ENCODE measurements at regions not wholly inside any gene's neighbourhood (a gene's known extent, or its start where the extent isn't known, plus 50 kb on each side); places are given as distances from the start of the nearest gene placed in this dataset.

DNA sequence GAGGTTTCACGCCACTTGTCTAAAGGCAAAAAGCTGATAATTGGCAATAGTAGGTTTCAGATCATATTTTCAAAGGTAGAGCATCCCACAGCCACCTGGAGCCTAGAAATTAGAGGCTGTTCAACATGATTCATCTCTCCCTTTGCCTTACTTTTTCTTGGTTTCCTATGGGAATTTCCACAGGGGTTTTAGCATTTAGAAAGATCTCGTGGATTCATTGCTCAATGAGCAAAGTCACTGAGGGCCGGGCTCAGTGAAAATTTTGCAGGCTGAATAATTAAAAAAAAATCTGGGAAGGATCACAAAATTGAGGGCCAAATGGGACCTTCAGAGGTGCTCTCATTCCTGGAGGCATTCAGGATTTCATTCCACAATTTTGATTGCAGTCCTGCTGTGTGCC is 137.1 kb downstream of the VAPA start:
- Histone ChIP-seq H3K9ac (ENCODE audit: low read depth, low read length) (no peak overlapping the region), H3K27me3 (ENCODE audit: insufficient read depth, low read length) (peaks cover 5% of the 10 kb centered on the region; the same call in 1 of the 2 replicates), H3K4me3 (ENCODE audit: low read length) (no peak overlapping the region), H3K9me3 (ENCODE audit: insufficient read depth, low read depth, low read length) (no peaks in the 10 kb centered on the region), H3K36me3 (ENCODE audit: insufficient read depth, low read depth, low read length) (no peaks in the 10 kb centered on the region), H3K27ac (ENCODE audit: low read length) (no peak overlapping the region), H3K4me1 (ENCODE audit: insufficient read depth, low read length) (no peaks in the 10 kb centered on the region)

DNA sequence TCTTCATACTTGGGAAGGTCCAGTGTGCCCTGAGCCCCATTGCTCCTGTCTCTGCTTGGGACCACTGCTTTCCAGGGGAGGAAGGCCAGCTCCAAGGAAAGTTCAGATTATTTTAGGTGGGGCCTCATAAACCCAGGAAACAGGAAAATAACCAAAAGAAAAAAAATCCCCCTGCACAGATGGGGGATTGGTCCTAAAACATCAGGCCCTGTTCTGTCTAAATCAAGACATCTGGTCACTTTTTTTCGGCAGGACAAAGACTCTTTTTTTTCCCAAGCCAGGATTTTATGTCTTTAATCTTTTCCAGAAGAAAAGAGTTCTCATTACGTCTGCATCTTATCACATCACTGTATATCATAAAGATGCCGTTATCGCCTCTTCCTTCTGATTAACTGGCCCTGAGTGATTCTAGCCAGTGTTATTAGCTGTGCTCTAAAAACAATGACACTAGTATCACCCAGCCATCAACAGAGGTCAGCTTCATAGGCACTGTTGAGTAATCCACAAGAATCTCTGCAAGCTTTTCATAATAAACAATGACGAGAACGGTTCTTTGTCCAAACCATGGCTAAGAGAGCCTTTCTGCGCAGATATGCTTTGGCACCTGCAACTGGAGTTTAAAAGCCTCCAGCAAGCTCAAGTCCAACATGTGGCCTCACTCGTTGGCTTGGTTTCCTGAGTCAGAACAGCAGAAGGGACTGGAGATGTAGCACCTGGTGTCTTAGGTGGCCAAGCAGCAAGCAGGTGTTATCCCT is 138.2 kb downstream of the VAPA start:
- peaks cover 5% of the 10 kb centered on the region; the same call in 1 of the 2 replicates for H3K27me3 ChIP-seq (ENCODE audit: insufficient read depth, low read length)
- H3K4me1 ChIP-seq (ENCODE audit: insufficient read depth, low read length), result no peaks in the 10 kb centered on the region
- H3K27ac ChIP-seq (ENCODE audit: low read length), result no peak overlapping the region
- no peak overlapping the region for H3K9ac ChIP-seq (ENCODE audit: low read depth, low read length)
- no peaks in the 10 kb centered on the region for H3K9me3 ChIP-seq (ENCODE audit: insufficient read depth, low read depth, low read length)
- no peaks in the 10 kb centered on the region for H3K36me3 ChIP-seq (ENCODE audit: insufficient read depth, low read depth, low read length)
- no peak overlapping the region for H3K4me3 ChIP-seq (ENCODE audit: low read length)

DNA sequence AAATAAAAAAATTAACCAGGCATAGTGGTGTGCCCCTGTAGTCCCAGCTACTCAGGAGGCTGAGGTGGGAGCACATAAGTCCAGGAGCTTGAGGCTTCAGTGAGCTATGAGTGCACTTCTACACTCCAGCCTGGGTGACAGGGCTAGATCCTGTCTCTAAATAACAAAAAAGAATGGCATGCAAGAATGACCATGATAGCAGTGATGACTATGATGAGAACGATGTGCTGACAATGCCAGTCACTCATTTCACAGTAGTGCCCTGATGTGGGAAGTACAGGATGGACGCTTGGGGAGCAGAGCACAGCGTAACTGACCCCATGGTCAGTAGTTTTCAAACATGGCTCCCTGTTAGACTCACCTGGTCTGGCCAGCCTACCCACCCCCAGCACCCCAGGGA is 139.1 kb downstream of the VAPA start:
- Histone ChIP-seq H3K4me3 (ENCODE audit: low read length) (no peak overlapping the region), H3K4me1 (ENCODE audit: insufficient read depth, low read length) (no peaks in the 10 kb centered on the region), H3K27ac (ENCODE audit: low read length) (no peak overlapping the region), H3K9ac (ENCODE audit: low read depth, low read length) (no peak overlapping the region), H3K36me3 (ENCODE audit: insufficient read depth, low read depth, low read length) (no peaks in the 10 kb centered on the region), H3K27me3 (ENCODE audit: insufficient read depth, low read length) (peaks cover 5% of the 10 kb centered on the region; the same call in 1 of the 2 replicates), H3K9me3 (ENCODE audit: insufficient read depth, low read depth, low read length) (no peaks in the 10 kb centered on the region)

DNA sequence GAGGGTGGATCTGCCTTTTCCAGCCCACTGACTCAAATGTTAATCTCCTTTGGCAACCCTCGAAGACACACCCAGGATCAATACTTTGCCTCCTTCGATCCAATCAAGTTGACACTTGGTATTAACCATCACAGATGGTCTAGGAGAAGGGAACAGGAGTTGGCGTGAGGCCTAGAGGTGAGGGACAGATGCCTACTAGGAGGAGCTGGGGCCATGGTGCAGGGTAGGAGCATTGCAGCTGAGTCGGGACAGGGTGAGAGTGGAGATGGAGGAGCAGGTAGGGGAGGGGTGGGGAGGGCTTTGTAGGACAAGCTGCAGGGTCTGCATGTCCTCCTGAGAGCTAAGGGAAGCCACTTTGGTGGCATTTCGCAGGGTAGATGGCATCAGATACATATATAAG is 140.0 kb downstream of the VAPA start:
- Histone ChIP-seq H3K9ac (ENCODE audit: low read depth, low read length) (no peak overlapping the region), H3K4me3 (ENCODE audit: low read length) (no peak overlapping the region), H3K27me3 (ENCODE audit: insufficient read depth, low read length) (peaks cover 9% of the 10 kb centered on the region; the same call in 1 of the 2 replicates), H3K9me3 (ENCODE audit: insufficient read depth, low read depth, low read length) (no peaks in the 10 kb centered on the region), H3K27ac (ENCODE audit: low read length) (no peak overlapping the region), H3K4me1 (ENCODE audit: insufficient read depth, low read length) (no peaks in the 10 kb centered on the region), H3K36me3 (ENCODE audit: insufficient read depth, low read depth, low read length) (no peaks in the 10 kb centered on the region)

DNA sequence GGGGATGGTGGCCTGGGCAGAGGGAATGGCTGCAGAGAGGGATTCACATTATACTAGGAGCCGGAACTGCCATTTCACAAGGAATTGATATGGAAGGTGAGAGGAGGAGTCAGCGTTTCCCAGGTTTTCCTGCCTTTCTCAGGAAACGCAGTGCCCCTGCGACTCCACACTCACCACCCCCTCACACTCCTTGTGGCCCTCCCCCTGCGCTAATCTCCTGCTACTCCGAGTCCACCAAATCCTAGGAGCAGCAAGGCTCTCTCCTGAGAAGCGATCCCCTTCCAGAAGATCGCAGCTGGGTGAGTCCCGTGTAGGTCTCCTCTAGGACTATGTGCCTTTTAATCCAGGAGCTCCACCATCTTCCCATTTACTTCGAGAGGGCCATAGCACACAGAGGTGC is 140.6 kb downstream of the VAPA start:
- Histone ChIP-seq H3K36me3 (ENCODE audit: insufficient read depth, low read depth, low read length) (no peaks in the 10 kb centered on the region), H3K27me3 (ENCODE audit: insufficient read depth, low read length) (peaks cover 9% of the 10 kb centered on the region; the same call in 1 of the 2 replicates), H3K9me3 (ENCODE audit: insufficient read depth, low read depth, low read length) (no peaks in the 10 kb centered on the region), H3K4me3 (ENCODE audit: low read length) (no peak overlapping the region), H3K4me1 (ENCODE audit: insufficient read depth, low read length) (no peaks in the 10 kb centered on the region), H3K27ac (ENCODE audit: low read length) (no peak overlapping the region), H3K9ac (ENCODE audit: low read depth, low read length) (no peak overlapping the region)

DNA sequence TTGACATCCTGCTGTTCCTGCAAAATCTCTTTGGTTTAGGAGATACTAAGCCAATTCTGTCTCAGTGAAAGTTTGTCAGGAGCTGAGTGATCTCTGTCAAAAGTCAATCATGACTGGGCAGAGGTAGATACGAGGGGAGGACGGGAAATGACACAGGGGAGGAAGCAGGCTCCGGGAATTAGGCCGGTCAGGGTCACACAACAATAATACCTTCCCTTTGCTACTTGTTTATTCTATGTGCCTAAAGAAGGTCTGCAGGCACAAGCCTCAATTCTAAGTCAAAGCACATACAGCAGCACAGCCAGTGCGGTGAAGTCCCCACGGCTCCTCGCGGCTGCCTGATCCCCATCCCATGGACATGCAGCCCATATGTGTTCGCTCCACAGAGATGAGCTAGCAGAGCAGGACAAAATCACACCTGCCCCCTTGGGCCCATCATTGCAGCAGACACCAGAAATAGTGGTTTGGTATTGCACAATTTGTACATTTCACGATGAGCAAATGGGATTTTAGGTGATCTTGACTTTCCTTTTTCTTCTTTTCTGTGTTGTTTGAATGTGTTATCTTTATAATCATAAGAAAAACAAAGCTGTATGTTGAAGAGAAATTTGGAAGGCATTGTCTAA is 141.4 kb downstream of the VAPA start:
- Histone ChIP-seq H3K4me3 (ENCODE audit: low read length) (no peak overlapping the region), H3K4me1 (ENCODE audit: insufficient read depth, low read length) (peaks cover 4% of the 10 kb centered on the region; the same call in 1 of the 2 replicates), H3K27ac (ENCODE audit: low read length) (no peak overlapping the region), H3K9me3 (ENCODE audit: insufficient read depth, low read depth, low read length) (no peaks in the 10 kb centered on the region), H3K9ac (ENCODE audit: low read depth, low read length) (no peak overlapping the region), H3K27me3 (ENCODE audit: insufficient read depth, low read length) (peaks cover 9% of the 10 kb centered on the region; the same call in 1 of the 2 replicates), H3K36me3 (ENCODE audit: insufficient read depth, low read depth, low read length) (no peaks in the 10 kb centered on the region)

DNA sequence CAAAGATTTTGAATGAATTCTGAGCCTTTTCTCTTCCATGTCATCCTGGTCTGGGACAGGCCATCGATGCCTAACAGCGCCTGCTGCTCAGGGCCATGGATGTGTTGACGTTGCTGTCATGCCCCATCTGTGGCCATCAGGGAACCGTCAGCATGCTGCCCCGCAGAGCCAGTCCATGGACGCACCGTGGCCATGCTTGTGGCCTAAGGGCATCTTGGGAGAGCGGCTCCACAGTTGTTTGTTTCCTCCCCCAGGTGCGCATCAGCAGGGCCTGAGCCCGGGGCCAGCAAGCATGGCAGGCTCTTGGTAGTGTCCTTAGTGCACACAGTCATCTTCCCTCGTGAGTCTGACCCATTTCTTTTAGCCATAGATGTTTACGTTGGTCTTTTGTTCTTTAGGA is 142.7 kb downstream of the VAPA start:
- Histone ChIP-seq H3K27ac (ENCODE audit: low read length) (no peak overlapping the region), H3K4me3 (ENCODE audit: low read length) (no peak overlapping the region), H3K9ac (ENCODE audit: low read depth, low read length) (no peak overlapping the region), H3K36me3 (ENCODE audit: insufficient read depth, low read depth, low read length) (no peaks in the 10 kb centered on the region), H3K4me1 (ENCODE audit: insufficient read depth, low read length) (peaks cover 4% of the 10 kb centered on the region; the same call in 1 of the 2 replicates), H3K27me3 (ENCODE audit: insufficient read depth, low read length) (peaks cover 9% of the 10 kb centered on the region; the same call in 1 of the 2 replicates), H3K9me3 (ENCODE audit: insufficient read depth, low read depth, low read length) (no peaks in the 10 kb centered on the region)

DNA sequence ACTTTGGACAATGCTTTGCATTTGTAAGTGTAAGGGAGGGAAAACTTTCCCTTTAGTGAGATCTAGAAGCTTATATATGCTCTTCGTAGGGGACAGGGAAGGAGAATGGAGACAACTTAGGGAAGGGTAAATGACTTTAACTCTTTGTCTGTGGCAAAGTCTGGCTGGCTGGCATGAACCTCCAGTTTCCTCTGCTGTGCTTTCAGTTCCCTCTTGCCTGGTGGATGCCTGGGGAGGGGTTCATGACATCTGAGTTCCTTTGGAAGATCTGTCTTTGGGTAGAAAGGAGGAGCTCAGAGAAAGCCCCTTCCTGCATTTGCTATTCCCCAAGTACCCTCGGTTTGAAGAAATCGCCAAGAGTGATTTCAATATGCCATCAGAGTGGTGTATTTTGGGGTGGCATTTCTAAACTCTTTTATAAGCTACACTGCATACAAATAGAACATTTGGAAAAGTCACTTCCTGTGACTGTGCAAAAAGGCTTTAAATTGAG is 143.6 kb downstream of the VAPA start:
- H3K9ac ChIP-seq (ENCODE audit: low read depth, low read length), result no peak overlapping the region
- H3K9me3 ChIP-seq (ENCODE audit: insufficient read depth, low read depth, low read length), result no peaks in the 10 kb centered on the region
- H3K4me1 ChIP-seq (ENCODE audit: insufficient read depth, low read length), result peaks cover 4% of the 10 kb centered on the region; the same call in 1 of the 2 replicates
- no peak overlapping the region for H3K4me3 ChIP-seq (ENCODE audit: low read length)
- H3K27ac ChIP-seq (ENCODE audit: low read length), result no peak overlapping the region
- H3K27me3 ChIP-seq (ENCODE audit: insufficient read depth, low read length), result peaks cover 9% of the 10 kb centered on the region; the same call in 1 of the 2 replicates
- H3K36me3 ChIP-seq (ENCODE audit: insufficient read depth, low read depth, low read length), result no peaks in the 10 kb centered on the region

DNA sequence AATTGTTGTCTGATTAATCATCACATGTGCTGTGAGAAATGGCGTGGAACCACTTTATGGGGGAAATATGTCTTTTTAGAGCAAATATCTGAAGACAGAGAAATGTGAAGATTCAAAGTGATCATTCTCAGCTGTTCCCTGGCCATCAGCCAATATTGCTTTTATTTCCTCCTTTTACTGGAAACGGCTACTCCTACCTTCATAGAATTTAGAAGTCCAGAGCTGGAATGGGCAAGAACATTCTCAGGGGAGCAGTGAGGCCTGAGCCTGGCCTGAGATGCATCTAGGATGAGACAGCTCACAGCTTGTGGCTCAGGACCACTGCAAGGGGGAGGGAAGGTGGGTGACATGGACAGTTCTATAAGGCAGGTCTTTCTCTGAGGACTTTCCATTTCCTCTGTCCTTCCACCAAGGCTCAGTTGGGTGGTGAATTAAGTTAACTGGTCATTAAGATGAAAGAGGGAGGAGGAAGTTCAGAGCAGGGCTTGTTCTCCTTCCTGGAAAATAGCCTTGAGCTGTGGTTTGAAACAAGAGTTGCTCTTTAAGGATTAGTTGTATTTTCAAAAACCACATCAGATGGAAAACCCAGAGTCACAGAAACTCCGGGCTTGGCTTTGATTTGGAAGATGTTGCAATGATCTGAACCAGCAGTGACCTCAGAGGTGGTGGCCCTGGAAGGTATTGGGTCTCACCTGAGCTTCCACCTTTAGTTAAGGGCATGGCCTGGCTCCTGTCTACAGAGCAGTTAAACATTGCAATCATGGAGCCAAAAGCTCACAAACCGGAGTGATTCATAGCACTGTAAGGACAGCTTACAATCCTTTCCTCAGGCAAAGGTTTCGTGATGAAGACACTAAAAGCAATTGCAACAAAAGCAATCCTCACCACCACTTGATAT is 144.3 kb downstream of the VAPA start:
- Histone ChIP-seq H3K4me3 (ENCODE audit: low read length) (no peak overlapping the region), H3K27me3 (ENCODE audit: insufficient read depth, low read length) (peaks cover 9% of the 10 kb centered on the region; the same call in 1 of the 2 replicates), H3K4me1 (ENCODE audit: insufficient read depth, low read length) (peaks cover 4% of the 10 kb centered on the region; the same call in 1 of the 2 replicates), H3K9ac (ENCODE audit: low read depth, low read length) (no peak overlapping the region), H3K36me3 (ENCODE audit: insufficient read depth, low read depth, low read length) (no peaks in the 10 kb centered on the region), H3K27ac (ENCODE audit: low read length) (no peak overlapping the region), H3K9me3 (ENCODE audit: insufficient read depth, low read depth, low read length) (no peaks in the 10 kb centered on the region)

DNA sequence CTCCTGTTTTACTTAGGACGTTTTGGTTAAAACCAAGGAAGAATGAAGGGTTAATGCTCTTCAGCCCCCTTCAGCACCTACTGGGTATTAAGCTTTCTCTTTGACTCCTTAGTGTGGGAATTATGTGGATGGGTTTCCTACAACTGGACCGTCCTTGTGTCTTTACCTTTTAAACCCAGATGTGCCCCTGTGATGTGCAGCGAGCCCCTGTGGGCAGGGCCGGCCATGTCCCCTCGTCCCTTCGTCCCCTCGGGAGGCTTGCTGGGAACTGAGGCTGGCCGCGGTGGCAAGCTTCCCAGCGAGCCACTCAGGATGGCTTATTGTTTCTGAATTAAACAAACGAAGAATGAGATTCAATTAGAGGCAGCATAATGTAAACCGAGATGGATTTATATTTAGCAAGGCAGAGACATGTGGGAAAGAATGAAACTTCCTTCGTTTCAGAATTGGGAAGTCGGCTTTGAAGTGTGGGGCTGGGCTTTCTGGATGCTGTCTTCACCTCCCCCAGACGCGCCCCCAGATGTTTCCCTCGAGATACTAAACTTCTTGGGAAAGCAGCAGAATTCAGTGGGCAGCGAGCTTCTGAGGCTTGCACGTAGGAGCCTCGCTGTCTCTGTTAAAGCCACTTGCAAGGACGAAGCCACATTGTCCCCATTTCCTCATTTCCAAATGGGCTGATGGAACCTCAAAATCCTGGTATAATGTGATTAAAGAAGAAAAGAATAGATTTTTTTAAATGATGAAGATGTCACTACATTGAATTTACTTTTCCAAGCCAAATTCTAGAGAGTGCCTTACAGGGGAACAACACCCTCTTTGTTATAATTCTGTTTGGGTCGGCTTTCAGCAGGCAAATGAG is 146.0 kb downstream of the VAPA start:
- Histone ChIP-seq H3K27me3 (ENCODE audit: insufficient read depth, low read length) (0 out of 2 replicates have a peak, but pooled peaks cover 5% of the 10 kb centered on the region), H3K4me1 (ENCODE audit: insufficient read depth, low read length) (peaks cover 4% of the 10 kb centered on the region; the same call in 1 of the 2 replicates), H3K4me3 (ENCODE audit: low read length) (no peak overlapping the region), H3K27ac (ENCODE audit: low read length) (no peak overlapping the region), H3K9ac (ENCODE audit: low read depth, low read length) (no peak overlapping the region), H3K9me3 (ENCODE audit: insufficient read depth, low read depth, low read length) (no peaks in the 10 kb centered on the region), H3K36me3 (ENCODE audit: insufficient read depth, low read depth, low read length) (no peaks in the 10 kb centered on the region)

DNA sequence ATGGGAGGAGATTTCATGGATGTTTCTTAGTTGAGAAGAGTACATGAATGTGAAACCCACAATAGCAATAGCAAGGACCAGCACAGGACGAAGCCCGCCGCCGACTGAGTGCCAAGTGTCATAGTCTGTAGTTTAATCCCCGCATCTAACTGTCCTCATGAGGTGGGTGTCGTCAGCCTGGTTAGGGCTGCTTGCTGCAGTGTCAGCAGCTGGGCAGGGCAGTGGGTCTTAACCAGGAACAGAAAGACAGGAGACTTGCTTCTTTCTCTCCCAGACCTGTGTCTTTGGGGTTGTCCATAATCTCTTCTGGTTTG is 146.6 kb downstream of the VAPA start:
- H3K9ac ChIP-seq (ENCODE audit: low read depth, low read length), result no peak overlapping the region
- no peaks in the 10 kb centered on the region for H3K9me3 ChIP-seq (ENCODE audit: insufficient read depth, low read depth, low read length)
- H3K36me3 ChIP-seq (ENCODE audit: insufficient read depth, low read depth, low read length), result no peaks in the 10 kb centered on the region
- 0 out of 2 replicates have a peak, but pooled peaks cover 4% of the 10 kb centered on the region for H3K27me3 ChIP-seq (ENCODE audit: insufficient read depth, low read length)
- H3K4me1 ChIP-seq (ENCODE audit: insufficient read depth, low read length), result peaks cover 4% of the 10 kb centered on the region; the same call in 1 of the 2 replicates
- H3K4me3 ChIP-seq (ENCODE audit: low read length), result no peak overlapping the region
- H3K27ac ChIP-seq (ENCODE audit: low read length), result no peak overlapping the region

All from iPS-20b (cell line).